GM19463 (cell line): ENCODE measurements at regions not wholly inside any gene's neighbourhood (a gene's known extent, or its start where the extent isn't known, plus 50 kb on each side); places are given as distances from the start of the nearest gene placed in this dataset.

Experiments used
- ATAC-seq: cut with Tn5 transposase; IDR thresholded peaks from one replicate; pipeline ENCODE4 v1.9.1; 2021; ENCODE audit warnings: mild to moderate bottlenecking, moderate library complexity; ENCODE audit not compliant: unreplicated experiment

GRCh38 chr17:12522336-12522735, 143.4 kb upstream of the MYOCD start:
- ATAC-seq = no peak

- ATAC-seq = no peak
Measured at GRCh38 chr17:12522743-12523183, 142.9 kb upstream of the MYOCD start.

GRCh38 chr17:12523244-12523643, 142.4 kb upstream of the MYOCD start:
- no peak for ATAC-seq

DNA sequence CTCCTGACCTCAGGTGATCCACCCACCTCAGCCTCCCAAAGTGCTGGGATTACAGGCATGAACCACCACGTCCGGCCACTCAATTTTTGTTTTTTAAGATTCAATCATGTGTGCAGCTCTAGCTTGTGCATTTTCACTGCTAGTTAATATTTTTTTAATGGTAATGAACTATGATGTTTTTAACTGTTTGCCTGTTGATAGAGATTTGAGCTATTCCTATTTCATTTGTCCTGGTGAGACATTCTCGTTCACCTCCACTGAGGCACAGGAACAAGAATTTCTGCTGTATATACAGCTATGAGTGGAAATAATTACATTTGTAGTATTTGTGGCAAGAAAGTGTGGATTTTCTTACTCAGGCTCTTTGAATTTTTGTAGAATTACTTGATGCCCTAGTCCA, 137.7 kb upstream of the MYOCD start:
- ATAC-seq = no peak

DNA sequence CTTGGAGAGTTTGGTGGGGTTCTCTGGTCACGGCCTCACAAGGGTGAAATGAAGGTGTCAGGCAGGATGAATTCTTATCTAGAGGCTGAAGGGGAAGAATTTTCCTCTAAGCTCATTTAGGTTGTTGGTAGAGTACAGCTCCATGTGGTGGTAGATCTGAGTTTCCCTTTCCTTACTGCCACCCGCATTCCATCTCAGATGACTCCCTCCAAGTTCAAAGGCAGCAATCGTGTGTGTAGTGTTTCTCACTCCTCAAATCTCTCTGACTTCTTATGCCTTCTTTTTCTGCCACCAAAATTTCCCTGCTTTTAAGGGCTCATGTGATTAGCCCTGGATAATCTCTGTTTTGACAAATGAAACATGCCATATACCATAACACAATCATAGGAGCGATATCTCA, 135.5 kb upstream of the MYOCD start:
- no peak for ATAC-seq

- ATAC-seq = no peak
Measured at GRCh38 chr17:12536021-12536420, 129.7 kb upstream of the MYOCD start.

DNA sequence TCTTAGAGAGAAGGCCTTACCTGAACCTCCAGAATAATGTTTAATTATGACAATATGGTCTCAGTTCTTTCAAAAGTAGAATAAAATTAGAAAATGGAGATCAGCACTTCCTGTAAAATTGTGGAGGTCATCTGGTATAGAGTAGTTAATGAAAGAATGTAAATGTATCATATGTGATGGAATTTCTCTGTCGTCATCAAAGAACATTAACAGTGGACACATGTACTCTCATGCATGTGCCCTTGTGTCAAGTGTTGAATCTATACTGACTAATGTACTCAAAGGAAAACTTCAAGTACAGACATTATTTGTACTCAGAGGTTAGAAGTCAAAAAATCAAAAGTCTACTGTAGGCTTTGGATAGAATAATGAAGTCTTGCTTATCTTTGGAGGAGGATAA, 129.2 kb upstream of the MYOCD start:
- ATAC-seq = no peak

DNA sequence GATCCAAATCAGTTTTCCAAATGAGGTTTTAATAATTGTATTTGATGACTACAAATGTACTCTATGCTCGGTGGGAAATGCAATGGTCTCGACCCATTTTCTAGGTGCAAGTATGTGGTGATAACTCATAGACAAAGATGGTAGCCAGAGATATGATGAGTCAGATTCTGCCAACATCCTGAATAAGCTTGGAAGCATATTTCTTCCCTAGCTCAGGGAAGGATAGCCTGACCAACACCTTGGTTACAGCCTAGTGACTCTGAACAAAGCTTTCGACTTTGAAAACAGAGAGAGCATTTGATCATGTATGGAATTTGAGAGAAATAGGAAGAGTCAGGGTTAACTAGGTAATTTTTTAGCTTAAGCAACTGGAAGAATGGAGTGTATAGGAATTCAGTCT, 128.3 kb upstream of the MYOCD start:
- ATAC-seq = no peak

DNA sequence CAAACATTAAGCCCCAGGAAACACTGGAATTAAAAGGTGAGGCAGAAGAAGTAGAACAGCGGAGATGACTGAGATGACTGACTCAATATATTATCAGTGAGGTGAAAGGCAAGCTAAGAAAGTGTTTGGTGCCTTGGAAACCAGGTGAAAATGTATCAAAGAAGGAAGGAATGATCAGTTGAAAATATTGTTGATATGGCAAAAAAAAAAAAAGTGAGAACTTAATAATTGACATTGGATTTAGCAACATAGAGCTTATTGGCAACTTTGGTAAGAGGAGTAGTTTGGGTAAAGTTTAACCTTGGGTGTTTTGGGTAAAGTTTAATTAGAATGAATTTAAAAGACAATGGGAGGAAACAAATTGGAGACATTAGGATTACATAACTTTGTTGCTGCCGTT, 127.7 kb upstream of the MYOCD start:
- no peak for ATAC-seq

DNA sequence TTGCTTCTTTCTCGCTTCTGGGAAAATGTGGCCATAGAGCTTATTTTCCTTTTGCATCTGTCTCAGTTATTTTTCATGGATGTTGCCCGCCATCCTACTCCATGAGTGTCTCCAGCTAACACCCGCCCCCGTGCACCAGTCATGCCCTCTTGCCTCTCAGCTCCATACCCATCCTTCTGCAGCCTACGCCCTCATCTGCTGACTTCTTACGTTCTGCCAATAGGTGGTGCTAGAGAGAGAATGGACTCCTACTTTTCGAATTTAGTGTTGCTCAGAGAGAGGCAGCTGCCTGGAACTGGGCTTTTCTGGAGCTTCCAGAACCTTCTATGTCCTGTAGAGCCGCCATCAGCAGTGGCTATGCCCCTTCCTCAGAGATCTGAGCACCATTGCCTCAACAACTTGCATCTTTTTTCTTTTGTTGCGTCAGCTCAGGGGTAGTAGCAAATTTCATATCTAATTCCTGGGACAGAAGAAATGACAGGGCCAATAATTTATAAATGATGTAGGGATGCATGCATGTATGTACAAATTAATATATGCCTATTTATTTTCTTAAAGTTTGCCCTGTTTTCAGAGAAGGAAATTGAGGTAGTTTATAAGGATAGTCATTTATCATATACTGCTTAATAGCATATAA, 119.7 kb upstream of the MYOCD start:
- peak; percentile 66 for ATAC-seq

DNA sequence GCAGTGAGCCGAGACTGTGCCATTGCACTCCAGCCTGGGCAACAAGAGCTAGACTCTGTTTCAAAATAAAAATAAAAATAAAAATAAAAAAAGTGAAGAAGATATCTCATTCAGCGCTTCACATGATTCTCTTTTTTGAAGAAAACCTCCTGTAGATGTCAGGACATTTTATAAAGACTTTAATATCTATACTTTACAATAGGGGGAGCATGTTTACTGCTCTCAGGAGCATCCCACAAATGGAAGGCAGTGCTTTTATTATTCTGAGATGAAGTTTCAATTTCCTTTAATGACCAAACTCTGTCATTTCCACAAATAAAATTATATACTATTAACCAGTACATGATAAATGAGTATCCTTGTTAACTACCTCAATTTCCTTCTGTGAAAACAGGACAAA, 118.7 kb upstream of the MYOCD start:
- ATAC-seq = no peak

GRCh38 chr17:12547831-12548230, 117.9 kb upstream of the MYOCD start:
- ATAC-seq = no peak

GRCh38 chr17:12548558-12548957, 117.1 kb upstream of the MYOCD start:
- no peak for ATAC-seq

GRCh38 chr17:12549499-12550041, 116.1 kb upstream of the MYOCD start:
- no peak for ATAC-seq

GRCh38 chr17:12553625-12554024, 112.1 kb upstream of the MYOCD start:
- ATAC-seq = no peak

GRCh38 chr17:12554251-12554650, 111.4 kb upstream of the MYOCD start:
- ATAC-seq = no peak

GRCh38 chr17:12566291-12566690, 99.4 kb upstream of the MYOCD start:
- ATAC-seq = no peak

DNA sequence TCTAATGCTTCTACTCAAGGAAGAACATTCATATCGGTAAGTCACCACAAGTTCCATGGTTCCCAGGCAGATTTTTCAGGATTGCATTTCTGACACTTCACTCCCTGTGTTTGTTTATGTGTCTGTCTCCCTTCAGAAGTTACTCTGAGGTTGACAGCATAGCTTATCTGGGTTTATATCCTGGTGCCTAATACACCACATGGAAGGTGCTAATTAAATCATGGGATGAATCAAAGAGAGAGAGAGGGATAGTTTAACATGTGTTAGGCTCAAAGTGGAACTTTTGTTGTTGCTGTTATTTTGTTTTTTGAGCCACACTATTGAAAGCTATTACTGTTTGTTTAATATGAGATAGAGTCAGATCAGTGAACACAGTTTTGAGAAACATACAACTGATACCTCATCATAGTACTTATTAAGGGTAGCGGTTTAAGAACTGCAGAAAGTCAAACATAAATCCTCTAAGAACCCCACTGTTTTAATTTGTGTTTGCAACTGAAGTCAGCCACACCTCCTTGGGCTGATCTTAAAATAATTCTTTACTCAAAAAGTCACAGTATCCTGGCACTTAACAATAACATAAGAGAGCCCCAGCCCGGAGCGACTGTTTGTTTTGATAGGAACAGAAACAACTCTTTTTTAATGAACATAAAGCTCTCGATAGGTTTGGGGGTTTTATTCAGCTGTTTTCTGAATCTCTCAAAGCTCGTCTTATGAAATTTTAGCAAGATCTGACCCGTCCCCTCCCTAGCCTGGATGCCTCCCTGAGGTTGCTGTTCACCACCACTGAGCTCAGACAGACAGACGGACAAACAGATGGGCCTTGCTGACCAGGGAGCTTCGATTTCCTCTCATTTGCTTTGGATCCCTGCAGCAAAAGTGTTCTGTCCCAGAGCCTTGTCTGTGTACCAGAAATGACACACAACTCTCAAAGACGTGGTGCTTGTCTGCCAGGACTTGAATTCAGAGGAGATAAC, 98.3 kb upstream of the MYOCD start:
- ATAC-seq = no peak

- no peak for ATAC-seq
Measured at GRCh38 chr17:12568358-12569251, 97.1 kb upstream of the MYOCD start.

GRCh38 chr17:12571606-12572005, 94.1 kb upstream of the MYOCD start:
- ATAC-seq = no peak

GRCh38 chr17:12574525-12574924, 91.2 kb upstream of the MYOCD start:
- no peak for ATAC-seq
